Neural cell (in vitro differentiated cells): ENCODE measurements at regions not wholly inside any gene's neighbourhood (a gene's known extent, or its start where the extent isn't known, plus 50 kb on each side); places are given as distances from the start of the nearest gene placed in this dataset.

Experiments used
- H2AFZ ChIP-seq: fragments of 200-600, 300-800 bp; sonication (generic), shearing (Covaris generic); 2 replicates; pipeline ENCODE4 v1.6.0; 2014; ENCODE audit warnings: low read depth, mild to moderate bottlenecking, antibody characterized with exemption, low read length, moderate library complexity
- H3F3A ChIP-seq: fragments of 200-600 bp; shearing (Covaris generic); 2 replicates; pipeline ENCODE4 v1.6.1; 2016; ENCODE audit warnings: mild to moderate bottlenecking, moderate library complexity, mixed read lengths, antibody characterized with exemption, low read length; ENCODE audit not compliant: insufficient read depth, poor library complexity, severe bottlenecking
- H3K27ac ChIP-seq: fragments of 200-600, 300-800 bp; sonication (generic), shearing (Covaris generic); 2 replicates; pipeline ENCODE4 v1.5.1; 2014; ENCODE audit warnings: mild to moderate bottlenecking, low read length, moderate library complexity
- H3K27me3 ChIP-seq: fragments of 300-800, 200-600 bp; sonication (generic), shearing (Covaris generic); 2 replicates; pipeline ENCODE4 v1.6.0; 2014; ENCODE audit warnings: mild to moderate bottlenecking, low read depth, low read length, moderate library complexity; ENCODE audit not compliant: insufficient read depth
- H3K36me3 ChIP-seq: fragments of 300-800, 200-600 bp; sonication (generic), shearing (Covaris generic); 2 replicates; pipeline ENCODE4 v1.5.1; 2014; ENCODE audit warnings: mild to moderate bottlenecking, antibody characterized with exemption, low read length, moderate library complexity; ENCODE audit not compliant: insufficient read depth
- H3K4me2 ChIP-seq: fragments of 300-800, 200-600 bp; sonication (generic), shearing (Covaris generic); 2 replicates; pipeline ENCODE4 v1.6.0; 2014; ENCODE audit warnings: mild to moderate bottlenecking, low read length
- H3K4me3 ChIP-seq: fragments of 300-800, 200-600 bp; sonication (generic), shearing (Covaris generic); 2 replicates; pipeline ENCODE4 v1.5.1; 2014; ENCODE audit warnings: mild to moderate bottlenecking, low read length, moderate library complexity
- H3K79me2 ChIP-seq: fragments of 200-600 bp; shearing (Covaris generic); replicated peaks from 2 replicates; pipeline ENCODE4 v1.6.0; 2014; ENCODE audit warnings: mild to moderate bottlenecking, low read length, moderate library complexity; ENCODE audit not compliant: insufficient read depth
- H3K9ac ChIP-seq: fragments of 300-800, 200-600 bp; sonication (generic), shearing (Covaris generic); 2 replicates; pipeline ENCODE4 v1.6.1; 2016; ENCODE audit warnings: mild to moderate bottlenecking, low read length, mixed read lengths
- H3K9me2 ChIP-seq: fragments of 200-600 bp; shearing (Covaris generic); 2 replicates; pipeline ENCODE4 v1.6.1; 2016; ENCODE audit warnings: mild to moderate bottlenecking, low read length, mixed read lengths; ENCODE audit not compliant: insufficient read depth
- H3K9me3 ChIP-seq: fragments of 200-600, 300-800 bp; sonication (generic), shearing (Covaris generic); 2 replicates; pipeline ENCODE4 v1.6.1; 2016; ENCODE audit warnings: mild to moderate bottlenecking, mixed run types, low read length, moderate library complexity, mixed read lengths
- H4K20me1 ChIP-seq: fragments of 200-600 bp; shearing (Covaris generic); 2 replicates; pipeline ENCODE4 v1.6.1; 2016; ENCODE audit warnings: mild to moderate bottlenecking, mixed run types; ENCODE audit not compliant: insufficient read depth
- CTCF ChIP-seq: fragments of 450-650 bp; IDR thresholded peaks from 2 replicates; pipeline ENCODE4 v1.5.1; 2014; ENCODE audit warnings: antibody characterized with exemption, mild to moderate bottlenecking, moderate library complexity; ENCODE audit not compliant: poor library complexity, severe bottlenecking
- EP300 ChIP-seq: fragments of 450-650 bp; conservative IDR thresholded peaks from 2 replicates; pipeline ENCODE4 v1.6.1; 2014; ENCODE audit warnings: antibody characterized with exemption, mild to moderate bottlenecking, moderate library complexity; ENCODE audit not compliant: poor library complexity, severe bottlenecking
- EZH2 ChIP-seq: fragments of 200-600, 300-800 bp; shearing (Covaris generic), sonication (generic); IDR thresholded peaks from 2 replicates; pipeline ENCODE4 v1.6.1; 2014; ENCODE audit warnings: antibody characterized with exemption, low read length, borderline replicate concordance, mild to moderate bottlenecking; ENCODE audit not compliant: insufficient read depth, poor library complexity, severe bottlenecking
- MXI1 ChIP-seq: fragments of 450-650 bp; conservative IDR thresholded peaks from 2 replicates; pipeline ENCODE4 v1.6.1; 2014; ENCODE audit warnings: antibody characterized with exemption, mild to moderate bottlenecking; ENCODE audit not compliant: poor library complexity, severe bottlenecking
- POLR2AphosphoS5 ChIP-seq: IDR thresholded peaks from 2 replicates; pipeline ENCODE4 v1.6.1; 2012
- RAD21 ChIP-seq: fragments of 450-650 bp; conservative IDR thresholded peaks from 2 replicates; pipeline ENCODE4 v1.6.1; 2014; ENCODE audit warnings: antibody characterized with exemption, mild to moderate bottlenecking, moderate library complexity
- REST ChIP-seq: IDR thresholded peaks from 2 replicates; pipeline ENCODE4 v1.6.1; 2012; ENCODE audit warnings: borderline replicate concordance
- SMC3 ChIP-seq: fragments of 450-650 bp; conservative IDR thresholded peaks from 2 replicates; pipeline ENCODE4 v1.6.1; 2014; ENCODE audit warnings: antibody characterized with exemption, mild to moderate bottlenecking, moderate library complexity; ENCODE audit not compliant: poor library complexity
- TAF1 ChIP-seq: IDR thresholded peaks from 2 replicates; pipeline ENCODE4 v1.6.1; 2012; ENCODE audit warnings: low read depth

DNA sequence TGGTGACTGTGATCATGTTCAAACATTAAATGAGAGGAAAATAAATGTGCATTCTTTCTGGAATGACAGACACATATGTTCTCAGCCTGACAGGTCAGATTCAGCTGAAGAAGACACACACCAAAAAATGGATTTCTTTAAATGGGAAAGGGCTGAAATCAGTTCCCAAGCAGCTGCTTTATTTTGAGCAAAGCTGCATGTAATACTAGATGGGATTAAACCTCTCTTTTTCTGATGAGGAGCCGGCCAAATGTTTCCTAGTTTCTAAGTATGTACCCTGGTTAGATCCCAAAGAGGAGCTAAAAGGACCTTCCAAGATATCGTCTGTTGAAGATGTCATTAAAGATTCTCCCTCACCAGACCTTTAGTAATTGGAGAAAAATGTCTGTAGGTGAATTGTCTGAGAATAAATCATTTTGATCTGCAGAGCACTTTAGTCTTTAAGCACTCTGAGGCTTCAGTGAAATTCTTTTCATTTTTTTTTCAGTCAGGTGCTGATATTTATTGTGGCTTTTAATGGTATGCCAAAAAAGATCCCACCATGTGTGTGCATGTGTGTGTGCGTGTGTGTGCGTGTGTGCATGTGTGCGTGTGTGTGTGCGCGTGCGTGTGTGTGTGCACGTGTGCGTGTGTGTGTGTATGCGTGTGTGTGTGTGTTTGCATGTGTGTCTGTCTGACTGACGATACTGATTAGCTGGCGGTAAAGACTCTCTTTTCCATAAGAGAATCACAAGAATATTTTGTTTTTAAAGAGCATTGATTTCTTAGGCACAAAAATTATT, 175.8 kb downstream of the IRS1 start:
- Histone ChIP-seq H3K27me3 (no peaks in the 10 kb centered on the region), H3K27ac (peak overlapping the region; percentile 50), H3K9me2 (no peaks in the 10 kb centered on the region), H3K4me3 (no peak overlapping the region), H2AFZ (no peak overlapping the region), H3F3A (no peaks in the 10 kb centered on the region), H3K4me2 (no peak overlapping the region), H3K9me3 (no peaks in the 10 kb centered on the region), H3K36me3 (no peaks in the 10 kb centered on the region), H3K79me2 (no peaks in the 10 kb centered on the region), H4K20me1 (no peaks in the 10 kb centered on the region), H3K9ac (no peak overlapping the region)
- TF ChIP-seq REST (no peak), EP300 (peak; percentile 21)

DNA sequence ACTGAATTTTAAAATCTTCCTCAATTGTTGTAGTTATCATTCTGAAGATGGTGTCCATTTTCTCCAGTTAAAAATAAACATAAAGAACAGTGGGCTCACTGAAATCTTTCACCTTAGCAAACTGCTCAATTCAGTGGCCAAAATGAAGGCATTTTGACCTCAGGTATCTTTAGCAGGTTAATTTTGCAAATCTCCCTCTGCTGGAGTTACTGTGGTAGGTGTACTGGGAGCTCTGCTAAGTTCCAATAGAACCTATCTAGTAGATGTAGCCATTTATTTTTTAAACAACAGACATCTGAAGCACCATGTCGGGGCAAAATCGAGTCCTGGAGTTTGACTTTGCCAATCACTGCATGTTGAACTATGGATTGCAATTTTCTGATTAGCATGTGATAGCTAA, 177.1 kb downstream of the IRS1 start:
- no peaks in the 10 kb centered on the region for H3K79me2 ChIP-seq
- no peaks in the 10 kb centered on the region for H3K9me3 ChIP-seq
- no peaks in the 10 kb centered on the region for H3K9me2 ChIP-seq
- no peaks in the 10 kb centered on the region for H4K20me1 ChIP-seq
- no peaks in the 10 kb centered on the region for H3F3A ChIP-seq
- no peak overlapping the region for H3K4me3 ChIP-seq
- H2AFZ ChIP-seq: no peak overlapping the region
- H3K36me3 ChIP-seq: no peaks in the 10 kb centered on the region
- no peaks in the 10 kb centered on the region for H3K27me3 ChIP-seq
- no peak overlapping the region for H3K4me2 ChIP-seq
- TF ChIP-seq REST: no peak
- no peak for TF ChIP-seq SMC3
- TF ChIP-seq EZH2: no peak
- no peak for TF ChIP-seq CTCF
- TF ChIP-seq EP300: no peak
- TF ChIP-seq POLR2AphosphoS5: no peak
- TF ChIP-seq MXI1: no peak
- no peak for TF ChIP-seq TAF1
- TF ChIP-seq RAD21: no peak
- H3K9ac ChIP-seq: no peak overlapping the region
- no peak overlapping the region for H3K27ac ChIP-seq
